ENCODE measurements at regions not wholly inside any gene's neighbourhood (a gene's known extent, or its start where the extent isn't known, plus 50 kb on each side); places are given as distances from the start of the nearest gene placed in this dataset.

DNA sequence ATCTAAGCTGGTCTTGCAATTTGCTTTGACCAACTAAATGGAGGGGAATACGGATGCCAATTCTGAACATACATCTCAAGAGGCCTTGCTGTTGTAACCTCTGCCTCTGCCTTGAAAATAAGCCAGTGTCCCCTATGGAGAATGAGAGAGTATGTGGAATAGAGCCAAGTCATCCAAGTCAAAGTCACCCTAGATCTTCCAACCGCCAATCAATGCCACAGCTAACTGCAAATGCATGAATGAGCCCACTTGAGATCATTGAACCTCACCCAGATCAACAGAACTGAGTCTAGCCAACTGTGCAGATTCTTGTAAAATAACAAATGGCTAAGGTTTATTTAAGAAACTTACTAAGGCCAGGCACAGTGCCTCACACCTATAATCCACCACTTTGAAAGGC, 139.8 kb upstream of the TANK start:
- TF ChIP-seq, protein P1, sequence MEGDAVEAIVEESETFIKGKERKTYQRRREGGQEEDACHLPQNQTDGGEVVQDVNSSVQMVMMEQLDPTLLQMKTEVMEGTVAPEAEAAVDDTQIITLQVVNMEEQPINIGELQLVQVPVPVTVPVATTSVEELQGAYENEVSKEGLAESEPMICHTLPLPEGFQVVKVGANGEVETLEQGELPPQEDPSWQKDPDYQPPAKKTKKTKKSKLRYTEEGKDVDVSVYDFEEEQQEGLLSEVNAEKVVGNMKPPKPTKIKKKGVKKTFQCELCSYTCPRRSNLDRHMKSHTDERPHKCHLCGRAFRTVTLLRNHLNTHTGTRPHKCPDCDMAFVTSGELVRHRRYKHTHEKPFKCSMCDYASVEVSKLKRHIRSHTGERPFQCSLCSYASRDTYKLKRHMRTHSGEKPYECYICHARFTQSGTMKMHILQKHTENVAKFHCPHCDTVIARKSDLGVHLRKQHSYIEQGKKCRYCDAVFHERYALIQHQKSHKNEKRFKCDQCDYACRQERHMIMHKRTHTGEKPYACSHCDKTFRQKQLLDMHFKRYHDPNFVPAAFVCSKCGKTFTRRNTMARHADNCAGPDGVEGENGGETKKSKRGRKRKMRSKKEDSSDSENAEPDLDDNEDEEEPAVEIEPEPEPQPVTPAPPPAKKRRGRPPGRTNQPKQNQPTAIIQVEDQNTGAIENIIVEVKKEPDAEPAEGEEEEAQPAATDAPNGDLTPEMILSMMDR (IDR thresholded peaks at IDR 0.05) = no peak

- TF ChIP-seq, protein P1 (IDR thresholded peaks at IDR 0.05) = no peak
Observed at GRCh38 chr2:161028581-161028980, 131.6 kb upstream of the TANK start.

DNA sequence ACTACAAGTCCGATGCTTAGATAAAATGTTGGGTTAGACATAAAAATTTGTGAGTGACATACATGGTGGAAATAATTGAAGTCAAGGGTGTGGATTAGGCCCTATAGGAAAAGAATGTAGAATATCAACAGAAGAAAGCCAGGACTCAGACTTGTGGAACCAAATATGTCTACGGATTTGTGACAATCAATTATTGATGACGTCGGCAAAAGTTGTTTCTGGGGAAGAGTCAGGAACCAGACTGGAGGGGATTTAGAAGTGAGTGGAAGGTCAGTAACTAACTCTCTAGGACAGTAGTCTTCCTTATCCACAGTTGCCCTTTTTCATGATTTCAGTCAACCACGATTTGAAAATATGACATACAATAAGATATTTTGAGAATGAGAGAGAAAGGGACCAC, 130.9 kb upstream of the TANK start:
- TF ChIP-seq, protein P1 (IDR thresholded peaks at IDR 0.05) = no peak

DNA sequence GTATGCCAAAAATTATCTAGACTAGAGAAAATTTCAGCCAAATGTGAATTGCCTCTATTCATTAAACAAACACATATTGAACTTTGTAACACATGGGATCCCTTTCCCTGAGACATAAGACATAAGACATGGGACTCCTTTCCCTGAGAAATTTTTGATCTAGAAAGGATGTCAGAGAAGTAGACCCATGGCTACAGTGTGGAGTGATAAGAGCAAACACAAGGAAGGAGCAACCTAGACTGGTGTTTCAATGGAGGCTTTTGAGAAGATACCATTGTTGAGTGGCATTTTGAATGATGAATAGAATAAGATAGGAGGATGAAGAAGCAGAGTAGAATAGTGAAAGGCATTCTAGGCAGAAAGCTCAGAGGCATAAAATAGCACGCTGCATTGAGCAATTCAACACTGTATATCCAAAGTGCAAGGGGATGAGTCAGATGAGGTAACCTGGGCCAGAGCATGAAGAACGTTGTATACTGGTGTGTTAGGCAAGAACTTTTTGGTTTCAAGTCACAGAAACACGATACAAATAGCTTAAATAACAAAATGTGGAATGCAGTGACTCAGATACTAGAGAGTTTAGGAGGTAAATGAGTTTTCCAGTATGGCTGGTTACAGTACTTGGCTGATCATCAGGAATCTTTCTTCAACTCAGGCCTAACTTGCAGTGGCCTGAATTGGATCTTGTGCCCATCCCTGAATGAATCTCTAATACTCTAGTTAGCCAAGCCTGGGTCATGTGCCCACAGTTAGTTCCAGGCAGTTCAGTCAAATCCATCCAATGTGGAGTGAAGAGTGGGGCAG, 129.8 kb upstream of the TANK start:
- TF ChIP-seq, protein P1 (IDR thresholded peaks at IDR 0.05) = no peak

GRCh38 chr2:161031511-161031910, 128.7 kb upstream of the TANK start:
- TF ChIP-seq, protein P1 (IDR thresholded peaks at IDR 0.05) = no peak

DNA sequence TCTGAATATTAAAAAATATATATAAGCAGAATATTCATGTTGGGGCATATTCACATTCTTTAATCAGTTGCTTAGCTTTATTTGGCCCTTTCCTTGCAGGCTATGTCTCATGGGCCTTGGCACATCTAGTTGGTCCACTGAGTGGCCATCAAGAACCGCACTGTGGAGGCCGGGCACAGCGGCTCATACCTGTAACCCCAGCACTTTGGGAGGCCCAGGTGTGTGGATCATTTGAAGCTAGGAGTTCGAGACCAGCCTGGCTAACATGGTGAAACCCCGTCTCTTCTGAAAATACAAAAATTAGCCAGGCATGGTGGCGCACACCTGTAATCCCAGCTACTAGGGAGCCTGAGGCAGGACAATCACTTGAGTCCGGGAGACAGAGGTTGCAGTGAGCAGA, 127.6 kb upstream of the TANK start:
- TF ChIP-seq, protein P1 (IDR thresholded peaks at IDR 0.05) = no peak

GRCh38 chr2:161033059-161033660, 127.1 kb upstream of the TANK start:
- TF ChIP-seq, protein P1 (IDR thresholded peaks at IDR 0.05) = no peak

Data from LNCAP (cell line).